ENCODE measurements at regions not wholly inside any gene's neighbourhood (a gene's known extent, or its start where the extent isn't known, plus 50 kb on each side); places are given as distances from the start of the nearest gene placed in this dataset.

DNA sequence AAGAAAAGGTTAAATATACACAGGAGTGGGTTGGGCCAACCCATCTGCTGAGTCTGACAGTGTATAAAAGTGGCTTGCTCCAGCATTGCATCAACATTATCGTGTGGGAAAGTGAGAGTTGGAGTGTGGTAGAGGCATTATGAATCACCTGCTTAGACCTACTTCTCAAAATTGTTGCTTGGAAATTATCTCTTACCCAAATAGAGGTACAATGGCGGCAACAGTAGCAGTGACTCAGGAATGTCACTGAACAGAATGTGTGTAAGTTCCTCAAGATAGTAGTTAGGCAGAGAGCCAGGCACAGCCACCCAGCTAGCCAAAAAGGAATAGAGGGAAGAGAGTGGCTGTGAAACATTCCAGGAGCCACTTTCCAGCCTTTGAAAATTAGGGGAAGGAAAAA, 616.0 kb downstream of the NUP35 start:
- no peaks in the 10 kb centered on the region for H3K9me3 ChIP-seq (replicated peaks; ENCODE audit: control insufficient read depth, insufficient read depth, low read length)
- intact Hi-C loops (cut with micrococcal nuclease) (no loop called here), dilution Hi-C loops (cut with MboI; ENCODE audit: extremely low pct_ligation_motif_present, low sequenced_read_pairs) (no loop called here)
- H3K27ac ChIP-seq (ENCODE audit: insufficient read depth, low read depth, low read length) = no peak overlapping the region
- TF ChIP-seq MYC (IDR thresholded peaks at IDR 0.05; ENCODE audit: low read depth, low read length) (no peak), POLR2AphosphoS5 (IDR thresholded peaks at IDR 0.05; ENCODE audit: insufficient read depth, low read depth, low read length) (no peak), GATA2 (IDR thresholded peaks at IDR 0.05; ENCODE audit: insufficient read depth, insufficient read length, low read depth, low read length) (no peak), JUN (IDR thresholded peaks at IDR 0.05; ENCODE audit: borderline replicate concordance, insufficient read depth, insufficient read length, low read depth) (no peak), POLR2A (IDR thresholded peaks at IDR 0.05; ENCODE audit: low read depth, low read length) (no peak), FOS (IDR thresholded peaks at IDR 0.05; ENCODE audit: borderline replicate concordance, insufficient read depth, low read length) (no peak), EZH2 (IDR thresholded peaks at IDR 0.05; ENCODE audit: borderline replicate concordance, low read depth, low read length, severe bottlenecking) (no peak)
- TF ChIP-seq, protein P1, sequence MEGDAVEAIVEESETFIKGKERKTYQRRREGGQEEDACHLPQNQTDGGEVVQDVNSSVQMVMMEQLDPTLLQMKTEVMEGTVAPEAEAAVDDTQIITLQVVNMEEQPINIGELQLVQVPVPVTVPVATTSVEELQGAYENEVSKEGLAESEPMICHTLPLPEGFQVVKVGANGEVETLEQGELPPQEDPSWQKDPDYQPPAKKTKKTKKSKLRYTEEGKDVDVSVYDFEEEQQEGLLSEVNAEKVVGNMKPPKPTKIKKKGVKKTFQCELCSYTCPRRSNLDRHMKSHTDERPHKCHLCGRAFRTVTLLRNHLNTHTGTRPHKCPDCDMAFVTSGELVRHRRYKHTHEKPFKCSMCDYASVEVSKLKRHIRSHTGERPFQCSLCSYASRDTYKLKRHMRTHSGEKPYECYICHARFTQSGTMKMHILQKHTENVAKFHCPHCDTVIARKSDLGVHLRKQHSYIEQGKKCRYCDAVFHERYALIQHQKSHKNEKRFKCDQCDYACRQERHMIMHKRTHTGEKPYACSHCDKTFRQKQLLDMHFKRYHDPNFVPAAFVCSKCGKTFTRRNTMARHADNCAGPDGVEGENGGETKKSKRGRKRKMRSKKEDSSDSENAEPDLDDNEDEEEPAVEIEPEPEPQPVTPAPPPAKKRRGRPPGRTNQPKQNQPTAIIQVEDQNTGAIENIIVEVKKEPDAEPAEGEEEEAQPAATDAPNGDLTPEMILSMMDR (IDR thresholded peaks at IDR 0.05; ENCODE audit: extremely low read depth in 1 of 2, insufficient read depth in 1 of 2, low read depth in 1 of 2, low read length in 2 of 2) = no peak
- TF ChIP-seq, protein P2, sequence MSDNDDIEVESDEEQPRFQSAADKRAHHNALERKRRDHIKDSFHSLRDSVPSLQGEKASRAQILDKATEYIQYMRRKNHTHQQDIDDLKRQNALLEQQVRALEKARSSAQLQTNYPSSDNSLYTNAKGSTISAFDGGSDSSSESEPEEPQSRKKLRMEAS (IDR thresholded peaks at IDR 0.05; ENCODE audit: insufficient read depth, insufficient read length) = no peak
- H3K9ac ChIP-seq (replicated peaks; ENCODE audit: extremely low read depth, insufficient read depth, low read length) = no peak overlapping the region
- H3K27me3 ChIP-seq (ENCODE audit: control insufficient read depth in 2 of 2, insufficient read depth in 2 of 2, low read length in 2 of 2) = no peaks in the 10 kb centered on the region
- no peaks in the 10 kb centered on the region for H3K79me2 ChIP-seq (ENCODE audit: control insufficient read depth, insufficient read depth, low read length)
- POLR2A ChIA-PET = no interaction called here
- no peaks in the 10 kb centered on the region for H3K9me1 ChIP-seq (replicated peaks; ENCODE audit: control insufficient read depth, extremely low read depth, insufficient read depth, low read length)
- no peak overlapping the region for H3K4me3 ChIP-seq (replicated peaks in 1 of 3; ENCODE audit: insufficient read depth in 1 of 3, low read depth in 1 of 3, low read length in 3 of 3)
- no peak overlapping the region for H2AFZ ChIP-seq (ENCODE audit: low read depth, low read length)
- CTCF ChIA-PET = no interaction called here
- DNase-seq (ENCODE audit: low read depth, low spot score) = no peak
- FAIRE-seq = no peak
- H3K36me3 ChIP-seq (ENCODE audit: control insufficient read depth in 2 of 2, extremely low read depth in 1 of 2, insufficient read depth in 2 of 2, low read length in 2 of 2) = no peaks in the 10 kb centered on the region
- no TSS peak for BruUV-seq (replicated peaks)
- H3K4me2 ChIP-seq (ENCODE audit: insufficient read depth, low read length) = no peak overlapping the region
- no peaks in the 10 kb centered on the region for H4K20me1 ChIP-seq (replicated peaks; ENCODE audit: control insufficient read depth, extremely low read depth, insufficient read depth, low read length)
- H3K4me1 ChIP-seq (ENCODE audit: control insufficient read depth, extremely low read depth, insufficient read depth, low read length) = no peaks in the 10 kb centered on the region

Measured in endothelial cell of umbilical vein (primary cell).